Esophagus (tissue), 2 donors: ENCODE measurements at regions not wholly inside any gene's neighbourhood (a gene's known extent, or its start where the extent isn't known, plus 50 kb on each side); places are given as distances from the start of the nearest gene placed in this dataset.

Source experiments
- H3K27ac ChIP-seq, 2 donors: one replicate each; pipeline ENCODE4 v1.5.1; 2013; ENCODE audit warnings: low read depth in 2 of 2, mild to moderate bottlenecking in 2 of 2, inconsistent platforms in 1 of 2, low read length in 1 of 2, moderate library complexity in 1 of 2
- H3K27me3 ChIP-seq, 2 donors: one replicate each; pipeline ENCODE4 v1.6.1; 2013; ENCODE audit warnings: low read length in 2 of 2, control low read depth in 1 of 2, mild to moderate bottlenecking in 1 of 2; ENCODE audit not compliant: insufficient read depth in 2 of 2, control insufficient read depth in 1 of 2
- H3K36me3 ChIP-seq, 2 donors: one replicate each; pipeline ENCODE4 v1.6.1; 2013; ENCODE audit warnings: low read length in 1 of 2; ENCODE audit not compliant: control insufficient read depth in 2 of 2, insufficient read depth in 2 of 2
- H3K4me1 ChIP-seq, 2 donors: one replicate each; pipeline ENCODE4 v1.6.1; 2013; ENCODE audit warnings: low read length in 1 of 2; ENCODE audit not compliant: control insufficient read depth in 2 of 2, insufficient read depth in 2 of 2
- H3K4me3 ChIP-seq, 2 donors: one replicate each; pipeline ENCODE4 v1.5.1; 2013; ENCODE audit warnings: low read length in 2 of 2, mild to moderate bottlenecking in 2 of 2, low read depth in 1 of 2, moderate library complexity in 1 of 2
- H3K9me3 ChIP-seq, 2 donors: one replicate each; pipeline ENCODE4 v1.6.1; 2013; ENCODE audit warnings: mild to moderate bottlenecking in 2 of 2, low read depth in 1 of 2, low read length in 1 of 2, moderate library complexity in 1 of 2; ENCODE audit not compliant: control insufficient read depth in 2 of 2, insufficient read depth in 1 of 2
- WGBS, 2 donors: extraction: QIAGEN DNeasy Blood & Tissue Kit; methylation state at CpG; one replicate each; pipeline ENCODE4 v1.1.7; 2013; 5-methylcytosine and 5-hydroxymethylcytosine counted together
- donor health status: healthy with polysubstance abuse.
- donor health status: Bipolar disorder and iron deficiency.

- Histone ChIP-seq H3K27ac (no peak overlapping the region), H3K27me3 (no peaks in the 10 kb centered on the region), H3K9me3 (no peaks in the 10 kb centered on the region), H3K36me3 (no peaks in the 10 kb centered on the region), H3K4me1 (no peaks in the 10 kb centered on the region), H3K4me3 (no peak overlapping the region)
- WGBS, 2 donors: 73 to 86% methylated on average over 2 of the region's 2 CpGs
These were observed 67.1 kb upstream of the KRR1 start for GRCh38 chr12:75578546-75578945.

GRCh38 chr12:75577812-75578211 is 66.4 kb upstream of the KRR1 start:
- Histone ChIP-seq H3K4me3 (no peak overlapping the region), H3K9me3 (no peaks in the 10 kb centered on the region), H3K36me3 (no peaks in the 10 kb centered on the region), H3K27me3 (no peaks in the 10 kb centered on the region), H3K27ac (no peak overlapping the region), H3K4me1 (no peaks in the 10 kb centered on the region)
- WGBS, 2 donors: 94 to 95% methylated on average over 5 of the region's 5 CpGs

GRCh38 chr12:75571656-75572205 is 60.3 kb upstream of the KRR1 start:
- Histone ChIP-seq H3K27ac (no peak overlapping the region), H3K4me3 (no peak overlapping the region), H3K4me1 (no peaks in the 10 kb centered on the region), H3K36me3 (no peaks in the 10 kb centered on the region), H3K27me3 (no peaks in the 10 kb centered on the region), H3K9me3 (no peaks in the 10 kb centered on the region)
- 44 to 51% methylated on average over 2 of the region's 2 CpGs for WGBS, 2 donors

GRCh38 chr12:75571204-75571603 is 59.8 kb upstream of the KRR1 start:
- 54 to 58% methylated on average over 3 of the region's 3 CpGs for WGBS, 2 donors
- Histone ChIP-seq H3K27me3 (no peaks in the 10 kb centered on the region), H3K4me1 (no peaks in the 10 kb centered on the region), H3K27ac (no peak overlapping the region), H3K9me3 (no peaks in the 10 kb centered on the region), H3K36me3 (no peaks in the 10 kb centered on the region), H3K4me3 (no peak overlapping the region)

- Histone ChIP-seq H3K4me3 (no peak overlapping the region), H3K27me3 (no peaks in the 10 kb centered on the region), H3K9me3 (no peaks in the 10 kb centered on the region), H3K36me3 (no peaks in the 10 kb centered on the region), H3K4me1 (no peaks in the 10 kb centered on the region), H3K27ac (no peak overlapping the region)
- 44 to 64% methylated on average over 3 of the region's 3 CpGs for WGBS, 2 donors
These were observed 57.4 kb upstream of the KRR1 start for GRCh38 chr12:75568801-75569200.

- H3K4me3 ChIP-seq: no peak overlapping the region
- H3K27ac ChIP-seq: no peak overlapping the region
- 19 to 42% methylated on average over 4 of the region's 4 CpGs for WGBS, 2 donors
These were observed 57.0 kb upstream of the KRR1 start for GRCh38 chr12:75568393-75568792.

GRCh38 chr12:75565795-75566194 is 54.4 kb upstream of the KRR1 start:
- no peaks in the 10 kb centered on the region for H3K27me3 ChIP-seq
- H3K27ac ChIP-seq: no peak overlapping the region
- no peaks in the 10 kb centered on the region for H3K36me3 ChIP-seq
- H3K4me3 ChIP-seq: no peak overlapping the region
- no peaks in the 10 kb centered on the region for H3K4me1 ChIP-seq
- WGBS, 2 donors: 86% methylated on average over 3 of the region's 3 CpGs
- no peaks in the 10 kb centered on the region for H3K9me3 ChIP-seq

More at GRCh38 chr12:75568393-75568792, 57.0 kb upstream of the KRR1 start:
- H3K27me3 ChIP-seq: no peaks in the 10 kb centered on the region
- no peaks in the 10 kb centered on the region for H3K4me1 ChIP-seq
- H3K36me3 ChIP-seq: no peaks in the 10 kb centered on the region
- H3K9me3 ChIP-seq: no peaks in the 10 kb centered on the region

- WGBS, 2 donors: 71 to 79% methylated on average over 4 of the region's 4 CpGs
- no peaks in the 10 kb centered on the region for H3K9me3 ChIP-seq
- no peak overlapping the region for H3K27ac ChIP-seq
- H3K36me3 ChIP-seq: no peaks in the 10 kb centered on the region
- H3K4me3 ChIP-seq: no peak overlapping the region
- H3K4me1 ChIP-seq: no peaks in the 10 kb centered on the region
- H3K27me3 ChIP-seq: no peaks in the 10 kb centered on the region
These were observed 53.4 kb upstream of the KRR1 start for GRCh38 chr12:75564852-75565251.

GRCh38 chr12:75564398-75564797 is 53.0 kb upstream of the KRR1 start:
- peak overlapping the region in 1 of 2 donors; percentile 58 for H3K27ac ChIP-seq
- 57 to 66% methylated on average over 2 of the region's 2 CpGs for WGBS, 2 donors
- no peak overlapping the region for H3K4me3 ChIP-seq
- H3K27me3 ChIP-seq: no peaks in the 10 kb centered on the region
- no peaks in the 10 kb centered on the region for H3K9me3 ChIP-seq
- no peaks in the 10 kb centered on the region for H3K4me1 ChIP-seq
- no peaks in the 10 kb centered on the region for H3K36me3 ChIP-seq

- Histone ChIP-seq H3K27ac (no peak overlapping the region), H3K27me3 (no peaks in the 10 kb centered on the region), H3K4me3 (no peak overlapping the region), H3K4me1 (no peaks in the 10 kb centered on the region), H3K36me3 (no peaks in the 10 kb centered on the region), H3K9me3 (no peaks in the 10 kb centered on the region)
- 85 to 91% methylated on average over 2 of the region's 2 CpGs for WGBS, 2 donors
These were observed 51.9 kb upstream of the KRR1 start for GRCh38 chr12:75563351-75563750.
